ENCODE measurements at regions not wholly inside any gene's neighbourhood (a gene's known extent, or its start where the extent isn't known, plus 50 kb on each side); places are given as distances from the start of the nearest gene placed in this dataset.

- DNase-seq (no peak), ATAC-seq (no peak)
- Histone ChIP-seq H3K4me3 (no peak overlapping the region), H3K27me3 (no peaks in the 10 kb centered on the region), H3K36me3 (no peaks in the 10 kb centered on the region), H3K9me3 (peaks cover 0 to 16% (median 8%) of the 10 kb centered on the region in 12 donors), H3K4me1 (peaks cover 0 to 27% (median 0%) of the 10 kb centered on the region in 12 donors), H3K27ac (no peak overlapping the region)
- intact Hi-C loops (cut with DNase I): loop anchor here in 1 of 10 donors (10.0 kb wide), 1 partner anchor 81 kb away; no protein-coding TSS in a partner anchor
- 79 to 92% (median 82%) methylated on average over 1 of the region's 1 CpG for WGBS, 4 donors
- TF ChIP-seq CTCF (IDR thresholded peaks at IDR 0.05) (no peak), POLR2A (IDR thresholded peaks at IDR 0.05) (no peak)
Observed at GRCh38 chr4:26004290-26004689, 90.3 kb downstream of the SMIM20 start.

GRCh38 chr4:26005764-26006163, 91.7 kb downstream of the SMIM20 start:
- TF ChIP-seq POLR2A (IDR thresholded peaks at IDR 0.05) (no peak), CTCF (IDR thresholded peaks at IDR 0.05) (no peak)
- H3K9me3 ChIP-seq: peaks cover 0 to 23% (median 10%) of the 10 kb centered on the region in 12 donors
- WGBS, 4 donors: 61 to 74% (median 67%) methylated on average over 4 of the region's 4 CpGs
- no peak overlapping the region for H3K27ac ChIP-seq
- H3K4me1 ChIP-seq: peaks cover 0 to 15% (median 0%) of the 10 kb centered on the region in 12 donors
- intact Hi-C loops (cut with DNase I): loop anchor here in 1 of 10 donors (10.0 kb wide), 1 partner anchor 79 kb away; no protein-coding TSS in a partner anchor
- H3K27me3 ChIP-seq: no peaks in the 10 kb centered on the region
- DNase-seq (no peak), ATAC-seq (no peak)
- H3K4me3 ChIP-seq: no peak overlapping the region
- H3K36me3 ChIP-seq: no peaks in the 10 kb centered on the region

- DNase-seq: no peak
- Histone ChIP-seq H3K36me3 (no peaks in the 10 kb centered on the region), H3K9me3 (peaks cover 0 to 23% (median 10%) of the 10 kb centered on the region in 12 donors), H3K4me1 (peaks cover 0 to 6% (median 0%) of the 10 kb centered on the region in 12 donors), H3K4me3 (no peak overlapping the region), H3K27ac (no peak overlapping the region), H3K27me3 (no peaks in the 10 kb centered on the region)
- TF ChIP-seq CTCF (IDR thresholded peaks at IDR 0.05): no peak
- TF ChIP-seq POLR2A (IDR thresholded peaks at IDR 0.05): no peak
- no peak for ATAC-seq
- intact Hi-C loops (cut with DNase I): loop anchor here in 1 of 10 donors (10.0 kb wide), 1 partner anchor 76 kb away; no protein-coding TSS in a partner anchor
- 0% methylated on average over 1 of the region's 1 CpG for WGBS, 4 donors
Observed at GRCh38 chr4:26008737-26009136, 94.7 kb downstream of the SMIM20 start.

- no peak for TF ChIP-seq CTCF (IDR thresholded peaks at IDR 0.05)
- TF ChIP-seq POLR2A (IDR thresholded peaks at IDR 0.05): no peak
- Histone ChIP-seq H3K9me3 (peaks cover 0 to 23% (median 10%) of the 10 kb centered on the region in 12 donors), H3K4me3 (no peak overlapping the region), H3K4me1 (peaks cover 0 to 13% (median 0%) of the 10 kb centered on the region in 12 donors), H3K27me3 (no peaks in the 10 kb centered on the region), H3K27ac (no peak overlapping the region), H3K36me3 (no peaks in the 10 kb centered on the region)
- intact Hi-C loops (cut with DNase I): loop anchor here in 1 of 10 donors (10.0 kb wide), 1 partner anchor 75 kb away; no protein-coding TSS in a partner anchor
- no peak for ATAC-seq
- DNase-seq: no peak
- 77 to 83% (median 80%) methylated on average over 3 of the region's 3 CpGs for WGBS, 4 donors
Observed at GRCh38 chr4:26009502-26009901, 95.5 kb downstream of the SMIM20 start.

Measured in heart left ventricle (tissue), 16 donors.